Heart left ventricle (tissue), 13 donors: ENCODE measurements at regions not wholly inside any gene's neighbourhood (a gene's known extent, or its start where the extent isn't known, plus 50 kb on each side); places are given as distances from the start of the nearest gene placed in this dataset.
"Not testable (repeated sequence)": the region's sequence is repeated elsewhere in the genome, so short reads cannot be mapped to it uniquely, and the experiment has no call there.

Source experiments
- POLR2A ChIP-seq, 2 donors: fragments of 450-650 bp; IDR thresholded peaks; one replicate each; pipeline ENCODE4 v1.6.1; 2017; ENCODE audit warnings: antibody characterized with exemption in 2 of 2, mild to moderate bottlenecking in 2 of 2, moderate library complexity in 2 of 2
- TF ChIP-seq, protein P1 (sequence below), 12 donors: fragments of 200-600 bp; sonication (generic) in 4 of 12; IDR thresholded peaks; one replicate each; pipeline versions ENCODE4 v1.5.0 to v1.8.0; 2018 to 2022; ENCODE audit warnings: antibody characterized with exemption in 12 of 12, mild to moderate bottlenecking in 5 of 12
- donor health status: ischemic (EF 13 %, LVEDD 7.1; RV severe dilation, severe dysfunction).
- donor health status: DM: no; HTN: yes; CAD: no.
- donor health status: DM: no; HTN: no; CAD: no.
- donor health status: ischemic (EF 25% LVEDD 6.9; RV normal size, moderate dysfunction).
- donor health status: ischemic (EF 25% LVEDD 5.7; RV mildly dilated, moderate dysfunction).
- donor health status: ischemic (EF 35%, LVEDD 5.7; RV mildly dilated, moderate dysfunction).
- donor health status: nonischemic (EF 11% LVEDD 7.7; RV severe dilation, severe dysfunction).
- donor health status: DM: yes; HTN: yes; CAD: no.
- donor health status: PGD.
- donor health status: ischemic (EF 29% LVEDD 5.4; RV normal size, mild dysfunction).
- donor health status: nonischemic (EF 23%, LVEDD 6.1; RV moderate dilation, normal function).

DNA sequence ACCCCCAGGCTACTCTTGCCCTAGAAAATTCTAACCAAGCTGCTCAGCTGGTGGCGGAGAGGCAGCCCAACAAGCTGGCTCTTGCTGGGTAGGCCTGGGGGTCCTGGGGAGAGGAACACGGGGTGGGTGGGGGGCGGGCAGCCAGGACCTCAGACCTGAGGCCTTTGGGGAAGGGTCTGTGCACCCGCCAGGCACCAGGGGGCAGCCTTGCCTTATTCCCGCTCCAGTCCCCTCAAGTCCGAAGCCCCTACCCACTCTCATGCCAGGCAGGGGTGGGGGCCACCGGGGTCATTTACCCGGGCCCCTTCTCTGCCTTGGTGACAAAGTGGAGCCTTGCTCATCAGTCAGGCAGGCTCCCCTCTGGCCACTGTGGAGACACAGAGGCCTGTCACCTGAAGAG lies 515.1 kb downstream of the TP53TG3F start:
- TF ChIP-seq, protein P1, sequence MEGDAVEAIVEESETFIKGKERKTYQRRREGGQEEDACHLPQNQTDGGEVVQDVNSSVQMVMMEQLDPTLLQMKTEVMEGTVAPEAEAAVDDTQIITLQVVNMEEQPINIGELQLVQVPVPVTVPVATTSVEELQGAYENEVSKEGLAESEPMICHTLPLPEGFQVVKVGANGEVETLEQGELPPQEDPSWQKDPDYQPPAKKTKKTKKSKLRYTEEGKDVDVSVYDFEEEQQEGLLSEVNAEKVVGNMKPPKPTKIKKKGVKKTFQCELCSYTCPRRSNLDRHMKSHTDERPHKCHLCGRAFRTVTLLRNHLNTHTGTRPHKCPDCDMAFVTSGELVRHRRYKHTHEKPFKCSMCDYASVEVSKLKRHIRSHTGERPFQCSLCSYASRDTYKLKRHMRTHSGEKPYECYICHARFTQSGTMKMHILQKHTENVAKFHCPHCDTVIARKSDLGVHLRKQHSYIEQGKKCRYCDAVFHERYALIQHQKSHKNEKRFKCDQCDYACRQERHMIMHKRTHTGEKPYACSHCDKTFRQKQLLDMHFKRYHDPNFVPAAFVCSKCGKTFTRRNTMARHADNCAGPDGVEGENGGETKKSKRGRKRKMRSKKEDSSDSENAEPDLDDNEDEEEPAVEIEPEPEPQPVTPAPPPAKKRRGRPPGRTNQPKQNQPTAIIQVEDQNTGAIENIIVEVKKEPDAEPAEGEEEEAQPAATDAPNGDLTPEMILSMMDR (IDR thresholded peaks at IDR 0.05), result not testable (repeated sequence)
- TF ChIP-seq POLR2A (IDR thresholded peaks at IDR 0.05), result not testable (repeated sequence)
